Cerebellar cortex (tissue), 1 donor: ENCODE measurements at regions not wholly inside any gene's neighbourhood (a gene's known extent, or its start where the extent isn't known, plus 50 kb on each side); places are given as distances from the start of the nearest gene placed in this dataset.
"Not testable (repeated sequence)": the region's sequence is repeated elsewhere in the genome, so short reads cannot be mapped to it uniquely, and the experiment has no call there.

Experiments
- DNase-seq: peaks from one replicate; pipeline ENCODE4 v3.0.0-alpha.2; 2015; ENCODE audit warnings: low spot score

DNA sequence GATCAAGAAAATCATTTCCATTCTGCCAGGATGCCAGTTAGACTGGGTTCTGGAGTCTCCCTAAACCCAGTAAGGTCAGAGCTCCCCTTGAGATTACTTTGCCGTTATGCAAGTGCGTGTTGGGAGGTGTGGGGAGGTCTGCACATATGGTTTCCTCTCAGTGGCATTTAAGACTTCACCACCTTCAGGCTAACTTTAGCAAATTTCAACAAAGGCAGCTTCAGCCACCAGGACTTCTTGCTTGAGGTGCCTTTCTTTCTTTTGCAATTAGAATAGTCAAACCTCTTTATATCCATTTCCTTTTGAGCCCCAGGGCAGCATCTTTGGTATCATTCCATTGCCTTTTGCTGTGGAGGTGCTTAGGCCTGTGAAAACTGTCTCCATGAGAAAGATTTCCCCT lies 117.2 kb upstream of the CCND2 start:
- no peak for DNase-seq

DNA sequence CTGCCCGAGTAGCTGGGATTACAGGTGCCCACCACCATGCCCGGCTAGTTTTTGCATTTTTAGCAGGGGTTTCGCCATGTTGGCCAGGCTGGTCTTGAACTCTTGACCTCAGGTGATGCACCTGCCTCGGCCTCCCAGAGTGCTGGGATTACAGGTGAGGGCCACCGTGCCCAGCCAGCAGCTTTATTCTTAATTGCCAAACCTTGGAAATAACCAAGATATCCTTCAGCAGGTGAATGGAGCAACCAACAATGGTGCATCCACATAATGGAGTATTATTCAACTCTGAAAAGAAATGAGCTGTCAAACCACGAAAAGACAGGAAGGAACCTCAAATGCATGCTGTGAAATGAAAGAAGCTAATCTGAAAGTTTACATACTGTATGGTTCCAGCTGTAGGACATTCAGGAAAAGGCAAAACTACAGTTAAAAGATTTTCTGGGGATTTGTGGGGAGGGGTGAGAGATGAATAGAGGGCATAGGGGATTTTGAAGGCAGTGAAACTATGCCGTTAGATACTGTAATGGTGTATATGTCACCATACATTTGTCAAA lies 118.8 kb upstream of the CCND2 start:
- no peak for DNase-seq

DNA sequence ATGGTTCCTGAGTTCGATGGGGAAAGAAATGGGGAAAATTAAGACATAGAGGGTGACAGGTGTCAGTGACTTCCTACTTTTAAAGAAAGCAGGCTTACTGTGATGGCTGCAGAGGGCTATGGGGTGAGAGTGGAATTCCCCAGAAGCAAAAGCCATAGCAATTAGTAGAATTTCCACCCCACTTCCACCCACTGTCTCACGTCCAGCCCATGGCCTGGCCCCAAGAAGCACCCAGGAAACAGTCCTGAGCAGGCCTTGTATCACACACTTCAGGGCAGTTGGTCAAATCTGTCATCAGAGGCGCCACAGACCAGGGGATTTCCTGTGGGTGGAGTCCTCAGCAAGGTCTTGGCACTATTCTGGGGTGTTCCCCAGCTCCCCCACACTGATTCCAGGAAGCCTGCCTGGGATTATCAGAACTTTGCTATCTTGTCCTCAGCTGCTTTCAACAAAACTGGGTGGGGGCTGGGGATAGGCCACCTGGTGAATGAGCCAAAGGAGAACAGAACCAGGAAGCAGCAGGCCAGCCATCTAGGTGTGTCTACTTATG lies 120.1 kb upstream of the CCND2 start:
- DNase-seq, result no peak

DNA sequence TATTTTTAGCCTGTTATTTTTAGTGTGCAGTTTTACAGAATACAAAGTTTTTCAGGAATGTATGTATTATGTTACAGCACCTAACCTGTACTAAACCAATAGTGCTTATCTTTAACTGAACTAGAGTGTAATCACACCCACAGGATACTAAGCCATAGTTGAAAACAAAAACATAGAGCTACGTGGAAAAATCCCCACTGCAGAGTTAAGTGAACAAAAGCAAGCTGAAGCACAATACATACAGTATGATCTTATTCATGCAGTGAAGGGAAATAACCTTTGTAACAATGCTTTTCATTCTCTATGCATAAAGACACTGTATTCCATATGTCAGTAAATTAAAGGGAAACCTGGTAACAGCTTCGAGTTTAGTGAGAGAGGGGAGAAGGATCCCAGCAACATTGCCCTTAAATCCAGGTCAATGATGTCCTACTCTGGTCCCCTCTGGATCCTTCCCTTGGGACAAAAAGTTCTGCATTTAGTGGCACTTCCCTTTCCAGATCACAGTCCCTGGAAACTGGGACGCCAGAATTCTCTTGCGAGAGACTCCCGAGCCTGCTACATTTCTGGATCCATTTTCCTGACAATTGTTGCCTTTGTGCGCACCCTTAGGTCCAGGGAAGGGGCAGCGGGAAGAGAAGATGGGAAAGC lies 121.3 kb upstream of the CCND2 start:
- no peak for DNase-seq

DNA sequence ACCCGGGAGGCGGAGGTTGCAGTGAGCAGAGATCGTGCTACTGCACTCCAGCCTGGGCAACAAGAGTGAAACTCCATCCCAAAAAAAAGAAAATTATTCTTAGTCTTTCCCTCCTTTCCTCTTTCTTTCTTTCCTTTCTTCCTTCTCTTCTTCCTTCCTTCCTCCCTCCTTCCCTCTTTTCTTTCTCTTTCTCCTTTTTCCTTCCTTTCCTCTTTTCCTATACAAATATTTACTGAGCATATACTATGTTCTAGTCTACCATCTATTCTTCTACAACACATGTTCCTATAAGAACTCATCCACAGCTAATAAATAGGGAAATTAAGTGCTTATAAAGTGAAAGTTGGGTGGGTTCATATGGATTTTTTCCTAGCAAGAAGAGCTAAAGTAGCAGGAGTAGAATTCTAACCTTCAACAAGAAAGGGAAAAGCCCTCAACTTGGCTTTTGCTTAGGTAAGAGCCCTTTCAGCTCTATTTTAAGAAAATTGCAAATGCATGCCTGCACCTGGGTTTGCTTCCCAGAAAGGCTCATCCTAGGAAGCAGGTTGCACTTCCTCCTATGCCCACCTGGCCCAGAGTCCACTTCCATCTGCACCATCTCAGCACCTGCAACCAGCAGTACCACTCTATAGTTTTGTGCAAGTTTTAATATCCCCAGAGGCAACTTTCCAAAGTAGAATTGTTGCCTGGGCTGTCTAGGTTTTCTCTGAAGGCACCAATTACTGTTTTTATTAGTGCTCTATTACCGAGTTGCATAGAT lies 122.0 kb upstream of the CCND2 start:
- DNase-seq, result no peak

DNA sequence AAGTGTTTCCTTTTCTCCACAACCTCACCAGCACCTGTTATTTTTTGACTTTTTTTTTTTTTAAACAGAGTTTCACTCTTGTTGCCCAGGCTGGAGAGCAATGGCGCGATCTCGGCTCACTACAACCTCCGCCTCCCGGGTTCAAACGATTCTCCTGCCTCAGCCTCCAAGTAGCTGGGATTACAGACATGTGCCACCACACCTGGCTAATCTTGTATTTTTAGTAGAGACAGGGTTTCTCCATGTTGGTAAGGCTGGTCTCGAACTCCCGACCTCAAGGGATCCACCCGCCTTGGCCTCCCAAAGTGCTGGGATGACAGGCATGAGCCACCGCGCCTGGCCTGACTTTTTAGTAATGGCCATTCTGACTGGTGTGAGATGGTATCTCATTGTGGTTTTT lies 123.2 kb upstream of the CCND2 start:
- not testable (repeated sequence) for DNase-seq

DNA sequence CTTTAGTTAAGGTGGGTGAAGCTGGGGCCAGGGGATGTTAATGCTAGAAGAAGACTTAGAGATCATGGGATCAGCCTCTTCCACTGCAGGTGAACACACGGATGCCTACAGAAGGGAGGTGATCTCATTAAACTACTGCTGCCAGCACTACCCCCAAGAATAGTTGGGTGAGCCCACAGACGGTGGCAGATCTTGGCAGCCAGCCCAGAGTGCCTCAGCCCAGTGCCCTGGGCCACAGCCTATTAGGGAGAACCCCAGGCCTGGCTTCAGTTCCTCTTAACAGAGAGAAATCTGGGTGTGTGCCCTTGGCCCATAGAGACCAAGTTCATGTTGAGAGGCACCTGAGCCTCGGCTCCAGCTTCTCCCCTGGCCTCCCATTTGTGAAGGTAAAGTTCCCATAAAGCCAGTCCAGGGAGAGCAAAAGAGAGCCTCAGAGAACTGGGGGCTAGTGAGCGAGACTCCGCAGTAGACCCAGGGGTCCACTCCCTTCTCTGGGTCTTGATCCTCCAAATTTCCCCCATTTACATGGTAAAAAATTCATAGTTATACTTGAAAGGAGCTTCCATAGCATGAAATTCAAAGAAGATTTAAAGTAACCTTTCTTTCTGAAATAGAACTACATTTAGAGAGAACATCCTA lies 125.0 kb upstream of the CCND2 start:
- no peak for DNase-seq

DNA sequence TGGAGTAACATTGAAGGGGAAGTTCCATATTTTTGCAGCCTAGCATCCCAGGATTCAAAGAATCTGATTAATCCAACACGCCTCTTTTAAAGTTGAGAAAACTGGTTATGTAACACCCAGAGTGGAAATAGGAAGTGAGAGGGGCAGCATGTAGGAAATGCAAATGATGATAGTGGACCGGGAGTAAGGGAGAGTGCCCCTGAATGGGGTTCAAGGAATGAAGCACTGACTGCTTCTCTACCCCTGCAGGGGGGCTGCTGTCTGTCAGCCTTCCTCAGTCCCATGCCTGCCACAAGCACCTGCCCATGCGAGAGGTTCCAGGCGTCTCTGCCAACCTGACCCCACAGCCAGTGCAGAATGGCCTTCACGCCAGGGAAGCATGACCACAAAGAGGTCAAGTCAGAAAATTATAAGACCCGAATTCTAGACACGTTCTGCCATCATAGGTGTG lies 126.5 kb upstream of the CCND2 start:
- DNase-seq, result no peak

DNA sequence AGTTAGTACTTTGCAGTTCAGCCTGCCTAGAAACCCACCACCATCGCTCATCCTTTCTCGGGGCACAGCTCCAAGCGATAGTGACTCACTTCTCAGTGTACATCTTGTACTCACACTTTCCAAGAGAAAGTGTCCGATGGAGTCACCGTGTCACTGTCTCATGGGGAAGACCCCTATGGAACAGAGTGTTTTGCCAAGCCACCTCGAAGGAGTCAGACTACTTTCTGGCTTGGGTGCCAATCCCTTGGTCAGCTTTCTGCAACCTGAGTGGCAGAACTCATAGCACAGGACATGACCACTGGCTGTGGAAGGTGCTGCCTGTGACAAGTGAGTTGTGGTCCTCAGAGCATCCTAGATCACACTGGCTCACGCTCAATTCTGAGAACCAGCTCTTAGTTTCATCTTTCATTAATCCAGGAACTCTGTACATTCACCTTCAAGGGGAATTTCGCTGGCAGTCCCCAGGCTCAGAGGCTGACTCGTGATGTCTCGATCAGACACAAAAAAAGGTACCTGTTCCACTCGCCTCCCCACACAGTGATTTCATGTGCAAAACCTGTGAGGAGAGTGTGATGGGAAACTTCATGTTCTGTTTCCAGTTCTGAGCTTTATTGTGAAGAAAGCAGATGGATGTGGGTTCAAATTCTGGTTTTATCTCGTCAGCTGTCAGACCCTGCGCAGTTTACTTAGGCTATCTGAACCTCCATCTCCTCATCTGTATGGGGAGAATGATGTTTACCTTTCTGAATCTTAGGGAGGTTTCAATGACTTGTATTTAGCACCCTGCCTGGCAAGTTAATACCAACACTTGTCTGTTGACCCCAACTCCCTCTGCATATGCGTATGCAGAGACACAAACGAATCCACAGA lies 127.3 kb upstream of the CCND2 start:
- no peak for DNase-seq

DNA sequence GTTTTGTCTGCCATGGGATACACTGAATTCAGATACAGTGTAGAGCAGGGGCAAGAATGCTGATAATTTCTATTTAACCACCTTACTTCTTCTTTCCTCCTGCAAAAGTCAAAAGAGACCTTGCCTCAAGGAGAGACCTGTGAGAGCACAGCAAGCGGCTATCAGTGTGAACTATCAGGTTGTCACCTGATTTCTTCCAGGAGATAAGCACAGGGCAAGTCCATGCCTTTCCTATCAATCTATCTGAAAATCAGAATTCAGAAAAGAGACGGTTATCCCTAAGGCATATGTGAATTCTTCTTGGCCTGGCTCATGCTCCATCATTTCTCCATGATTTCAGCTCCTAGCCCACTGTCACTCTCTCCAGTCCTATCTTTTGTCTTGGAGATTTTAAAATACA lies 128.9 kb upstream of the CCND2 start:
- no peak for DNase-seq

DNA sequence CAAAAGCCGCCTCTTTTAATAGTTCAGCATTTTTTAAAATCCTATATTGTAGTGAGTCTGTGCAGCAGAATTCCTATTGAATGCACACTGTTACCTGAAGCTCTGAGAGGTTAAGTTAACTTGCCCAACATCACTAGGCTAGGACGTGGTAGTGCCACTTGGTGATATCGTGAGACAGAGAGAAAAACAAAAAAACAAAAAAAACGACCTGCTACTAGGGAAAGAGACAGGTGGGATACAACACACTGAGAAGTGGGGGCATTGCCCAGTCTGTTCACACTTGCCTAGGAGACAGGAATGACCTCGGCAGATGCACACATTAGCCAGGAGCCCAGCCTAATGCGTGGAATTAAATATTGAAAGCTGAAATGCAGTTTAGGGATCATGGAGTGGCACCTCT lies 129.7 kb upstream of the CCND2 start:
- DNase-seq, result no peak

DNA sequence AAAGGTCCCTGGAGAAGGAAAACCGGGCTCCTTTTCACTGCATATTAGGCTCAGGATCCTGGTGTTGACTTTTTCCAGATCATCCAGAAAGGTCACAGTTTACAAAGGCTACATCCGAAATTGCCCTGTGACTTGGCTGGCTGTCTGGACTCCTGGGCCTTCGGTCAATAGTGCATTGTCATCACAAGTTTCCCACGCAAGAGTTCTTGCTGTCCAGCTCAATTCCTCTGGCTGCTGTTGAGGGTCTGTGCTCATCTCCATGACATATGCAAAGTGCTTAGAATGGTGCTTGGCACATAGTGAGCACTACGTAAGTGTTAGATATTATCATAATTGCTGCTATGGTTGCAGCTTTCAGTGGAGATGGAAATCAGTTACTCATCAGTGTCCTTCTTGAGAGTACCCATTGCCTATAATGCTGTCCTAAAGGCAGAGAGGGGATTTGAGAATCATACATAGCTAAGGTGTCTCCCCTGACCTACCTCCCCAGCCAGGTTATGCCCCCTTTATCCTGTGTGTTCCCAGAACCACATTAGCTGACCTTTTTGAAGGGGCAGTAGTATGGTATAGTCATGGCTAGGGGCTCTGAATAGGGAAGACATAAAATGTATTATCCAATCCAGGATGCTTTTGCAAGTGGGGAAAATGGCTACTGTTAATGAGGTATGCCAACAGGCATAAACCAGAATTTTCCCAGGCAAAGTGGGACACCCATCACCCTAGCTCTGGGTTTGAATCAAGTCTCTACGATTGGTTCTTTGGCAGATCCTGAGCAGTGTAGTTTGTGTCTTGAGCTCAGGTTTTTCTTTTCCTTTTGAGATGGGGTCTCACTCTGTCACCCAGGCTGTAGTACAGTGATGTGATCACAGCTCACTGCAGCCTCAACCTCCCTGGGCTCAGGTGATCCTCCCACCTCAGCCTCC lies 132.0 kb upstream of the CCND2 start:
- no peak for DNase-seq

DNA sequence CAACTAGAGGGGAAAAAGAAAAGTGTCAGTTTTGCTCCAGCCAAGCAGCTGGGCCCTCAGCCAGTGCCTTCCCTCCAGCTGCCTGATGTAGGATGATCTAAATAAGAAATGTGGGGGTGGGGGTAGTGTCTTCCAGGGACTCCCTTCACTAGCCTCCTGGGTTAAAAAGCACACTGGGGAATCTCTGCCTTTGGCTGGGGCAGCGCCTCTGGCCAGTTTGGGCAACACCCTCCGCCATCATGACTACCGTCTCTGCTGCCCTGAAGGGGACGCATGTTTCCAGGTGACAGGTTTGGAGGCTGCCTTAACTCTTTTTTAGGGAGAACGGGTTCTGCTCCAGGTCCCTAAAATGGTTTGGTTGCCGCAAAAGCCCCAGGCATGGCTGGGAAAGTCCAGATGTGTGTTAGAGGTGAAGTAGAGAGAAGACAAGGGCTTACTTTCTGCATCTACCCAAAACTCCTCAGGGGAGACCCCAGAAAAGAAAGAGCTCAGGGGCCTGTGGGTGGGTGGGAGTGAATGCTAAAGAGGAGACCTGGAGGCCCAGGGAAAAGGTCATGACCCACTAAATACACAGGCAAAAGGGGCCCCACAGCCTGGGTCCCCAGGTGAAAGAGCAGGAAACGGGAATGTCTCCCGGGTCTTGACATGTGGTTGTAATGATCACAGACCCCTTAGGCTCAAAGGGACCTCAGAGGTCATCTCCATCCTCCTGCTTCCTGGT lies 132.8 kb upstream of the CCND2 start:
- no peak for DNase-seq

DNA sequence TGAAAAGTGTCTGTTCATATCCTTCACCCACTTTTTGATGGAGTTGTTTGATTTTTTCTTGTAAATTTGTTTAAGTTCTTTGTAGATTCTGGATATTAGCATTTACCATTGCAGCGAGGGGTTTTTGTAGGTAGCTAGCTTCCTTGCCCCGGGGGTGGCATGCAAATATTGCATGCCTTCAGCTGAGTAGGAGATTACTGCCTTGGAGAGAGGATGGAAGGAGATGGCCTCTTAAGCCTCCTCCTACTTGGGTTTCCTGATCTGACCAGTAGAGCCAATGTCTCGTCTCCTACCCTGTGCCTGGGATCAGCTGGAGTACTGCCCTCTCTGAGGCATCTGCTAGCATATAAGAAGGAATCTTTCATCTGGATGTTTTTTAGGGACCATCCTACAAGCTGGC lies 134.4 kb upstream of the CCND2 start:
- DNase-seq, result no peak

DNA sequence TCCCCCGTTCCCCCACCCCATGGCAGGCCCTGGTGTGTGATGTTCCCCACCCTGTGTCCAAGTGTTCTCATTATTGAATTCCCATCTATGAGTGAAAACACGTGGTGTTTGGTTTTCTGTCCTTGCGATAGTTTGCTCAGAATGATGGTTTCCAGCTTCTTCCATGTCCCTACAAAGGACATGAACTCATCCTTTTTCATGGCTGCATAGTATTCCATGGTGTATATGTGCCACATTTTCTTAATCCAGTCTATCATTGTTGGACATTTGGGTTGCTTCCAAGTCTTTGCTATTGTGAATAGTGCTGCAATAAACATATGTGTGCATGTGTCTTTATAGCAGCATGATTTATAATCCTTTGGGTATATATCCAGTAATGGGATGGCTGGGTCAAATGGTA lies 135.0 kb upstream of the CCND2 start:
- not testable (repeated sequence) for DNase-seq

DNA sequence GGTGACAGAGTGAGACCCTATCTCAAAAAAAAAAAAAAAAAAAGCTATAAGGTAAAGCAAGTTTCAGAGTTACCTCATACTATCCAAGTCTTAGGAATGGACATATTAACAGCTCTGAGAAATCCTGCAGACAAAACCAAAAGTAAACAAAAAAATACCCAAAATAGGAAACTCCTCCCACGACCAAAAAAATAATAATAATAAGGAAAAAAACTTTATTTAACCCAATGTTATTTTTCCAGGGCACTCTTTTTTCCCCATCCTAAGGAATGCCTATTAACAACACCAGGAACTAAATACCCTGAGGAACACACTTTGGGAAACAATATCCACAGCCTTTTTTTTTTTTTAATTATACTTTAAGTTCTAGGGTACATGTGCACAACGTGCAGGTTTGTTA lies 135.5 kb upstream of the CCND2 start:
- no peak for DNase-seq

DNA sequence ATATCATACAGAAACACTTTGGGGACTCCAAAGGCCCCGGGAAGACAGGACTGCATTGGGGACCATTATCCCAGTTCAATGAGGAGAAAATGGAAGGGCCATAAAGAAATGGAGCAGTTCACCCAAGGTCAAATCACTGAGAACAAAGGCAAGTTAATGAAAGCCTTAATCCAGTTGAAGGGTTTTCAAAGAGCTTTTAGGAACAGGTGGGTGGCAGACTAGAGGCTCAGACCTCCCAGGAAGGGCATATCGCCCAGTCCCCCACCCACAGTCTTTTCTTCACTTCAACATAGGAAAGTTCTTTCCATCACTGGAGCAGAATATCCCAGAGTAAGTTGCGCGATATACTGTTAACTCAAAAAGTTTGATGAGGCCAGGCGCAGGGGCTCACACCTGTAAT lies 136.1 kb upstream of the CCND2 start:
- DNase-seq, result no peak

DNA sequence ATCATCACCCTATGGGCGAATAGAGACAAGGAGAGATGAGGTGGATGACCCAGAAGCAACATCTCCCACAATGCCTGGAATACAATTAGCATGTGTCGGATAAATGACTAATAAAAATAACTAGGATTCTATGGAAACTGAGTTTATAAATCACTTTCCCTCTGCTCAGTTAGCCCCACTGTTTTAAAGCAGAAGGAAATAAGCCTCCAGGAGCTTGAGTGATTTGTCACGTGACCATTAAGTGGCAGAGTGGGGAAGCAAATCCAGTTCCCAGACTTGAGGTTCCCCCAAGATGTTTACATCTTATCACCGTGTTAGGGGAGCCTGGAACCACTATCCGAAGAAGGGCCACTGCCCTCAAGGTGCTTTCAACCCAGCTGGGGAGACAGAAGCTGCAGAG lies 136.5 kb upstream of the CCND2 start:
- no peak for DNase-seq

DNA sequence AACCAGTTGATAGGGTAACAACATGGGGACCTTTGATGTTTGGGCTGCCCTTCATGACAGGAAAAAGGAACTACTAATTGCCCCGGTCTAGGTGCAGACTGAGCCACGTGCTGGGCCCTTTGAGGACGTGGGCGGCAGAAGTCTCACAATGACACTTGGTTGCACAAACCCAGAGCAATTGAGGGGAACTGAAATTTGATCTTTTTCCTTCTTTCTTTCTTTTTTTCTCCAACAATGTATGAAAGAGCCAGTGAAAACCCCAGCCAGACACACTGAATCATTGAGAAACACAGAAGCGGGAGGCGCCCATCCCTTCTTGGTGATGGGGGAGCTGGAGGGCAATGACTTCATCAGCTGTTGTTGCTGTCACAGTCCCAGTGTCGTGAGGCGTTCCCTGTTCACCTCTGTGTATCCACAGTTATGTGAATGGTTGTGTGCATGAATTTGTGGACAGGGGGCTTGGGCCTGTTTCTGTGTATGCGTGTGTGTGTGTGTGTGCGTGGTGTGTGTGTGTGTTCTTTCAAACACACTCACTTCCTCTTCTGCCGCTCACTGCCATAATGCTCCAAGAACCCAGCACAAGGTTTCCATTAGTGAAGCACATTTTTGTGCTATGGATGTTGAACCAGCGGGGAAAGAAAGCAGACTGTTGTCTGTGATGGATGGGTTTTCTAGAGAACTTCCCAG lies 137.5 kb upstream of the CCND2 start:
- DNase-seq, result no peak
